ENCODE measurements at regions not wholly inside any gene's neighbourhood (a gene's known extent, or its start where the extent isn't known, plus 50 kb on each side); places are given as distances from the start of the nearest gene placed in this dataset.

GRCh38 chr22:34998921-34999320 lies 67.0 kb upstream of the ISX start:
- TF ChIP-seq POLR2A (IDR thresholded peaks at IDR 0.05) (no peak), CTCF (IDR thresholded peaks at IDR 0.05) (no peak)

Measured in testis (tissue), 2 donors.